GM18867 (cell line): ENCODE measurements at regions not wholly inside any gene's neighbourhood (a gene's known extent, or its start where the extent isn't known, plus 50 kb on each side); places are given as distances from the start of the nearest gene placed in this dataset.
"Not testable (repeated sequence)": the region's sequence is repeated elsewhere in the genome, so short reads cannot be mapped to it uniquely, and the experiment has no call there.

Experiments used
- ATAC-seq: cut with Tn5 transposase; IDR thresholded peaks from one replicate; pipeline ENCODE4 v1.9.1; 2021; ENCODE audit warnings: mild to moderate bottlenecking, moderate library complexity; ENCODE audit not compliant: unreplicated experiment

- no peak for ATAC-seq
Measured at GRCh38 chr11:91528965-91529364, 695.7 kb upstream of the FAT3 start.

DNA sequence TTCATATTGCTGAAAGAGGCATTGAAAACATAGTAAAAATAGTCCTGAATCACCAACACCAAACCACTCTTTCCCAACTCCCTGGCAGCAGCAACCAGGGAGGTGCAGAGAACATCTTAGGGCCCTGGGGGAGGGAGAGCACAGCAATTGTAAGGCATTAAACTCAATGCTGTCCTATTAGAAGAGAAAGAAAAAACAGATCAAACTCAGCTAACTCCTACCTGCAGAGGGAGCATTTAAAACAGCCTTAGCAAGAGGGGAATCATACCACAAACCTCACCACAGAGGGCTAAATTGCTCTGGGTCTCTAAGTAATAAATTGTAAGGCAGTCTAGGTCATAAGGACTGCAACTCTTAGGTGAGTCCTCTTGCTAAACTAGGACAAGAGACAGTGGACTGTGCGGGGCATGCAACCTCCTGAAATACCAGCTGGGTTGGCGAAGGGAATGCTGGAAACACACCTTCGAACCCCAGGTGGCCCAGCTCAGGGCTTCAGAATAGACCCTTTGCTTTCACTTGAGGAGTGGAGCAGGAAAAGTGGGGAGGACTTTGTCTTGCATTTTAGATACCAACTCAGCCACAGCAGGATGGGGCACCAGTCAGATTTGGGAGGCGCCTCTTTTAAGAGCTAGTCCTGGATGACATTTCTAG, 697.1 kb upstream of the FAT3 start:
- no peak for ATAC-seq

- no peak for ATAC-seq
Measured at GRCh38 chr11:91513734-91514133, 710.9 kb upstream of the FAT3 start.

DNA sequence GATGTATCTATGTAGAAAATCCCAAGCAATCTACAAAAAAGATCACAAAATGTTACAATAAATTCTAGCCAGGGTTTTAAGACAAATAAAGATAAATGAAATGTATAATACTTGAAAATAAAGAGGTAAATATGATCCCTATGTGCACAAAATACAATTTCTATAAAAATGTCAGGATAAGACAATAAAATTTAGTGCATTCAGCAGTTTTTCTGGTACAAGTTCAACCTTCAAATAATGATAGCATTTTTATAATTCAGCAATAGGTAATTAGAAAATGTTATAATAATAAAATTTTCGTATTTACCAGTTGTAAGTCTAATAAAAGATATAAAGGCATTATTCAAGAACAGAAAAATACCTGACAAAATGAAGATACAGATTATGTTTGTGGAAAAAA, 726.8 kb upstream of the FAT3 start:
- no peak for ATAC-seq

DNA sequence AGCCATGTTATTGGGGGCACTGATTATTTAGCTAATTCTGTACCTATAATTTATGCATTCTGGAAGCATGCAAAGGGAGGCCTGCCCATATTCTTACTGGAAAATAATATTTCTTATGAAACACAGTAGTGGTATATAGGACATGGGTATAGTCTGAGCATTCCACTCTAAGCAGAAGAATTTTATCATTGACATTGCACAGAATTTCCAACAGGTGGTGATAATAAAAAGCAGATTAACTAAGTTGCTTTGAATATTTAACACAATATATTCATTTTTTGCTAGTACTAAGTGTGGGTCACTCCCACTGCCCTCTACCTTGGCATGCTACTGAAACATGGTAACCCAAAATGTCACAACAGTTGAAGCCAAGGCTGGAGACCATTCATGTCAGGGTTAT, 728.8 kb upstream of the FAT3 start:
- ATAC-seq, result no peak

GRCh38 chr11:91489989-91490388, 734.6 kb upstream of the FAT3 start:
- ATAC-seq, result no peak

GRCh38 chr11:91483956-91484355, 740.7 kb upstream of the FAT3 start:
- ATAC-seq, result not testable (repeated sequence)

DNA sequence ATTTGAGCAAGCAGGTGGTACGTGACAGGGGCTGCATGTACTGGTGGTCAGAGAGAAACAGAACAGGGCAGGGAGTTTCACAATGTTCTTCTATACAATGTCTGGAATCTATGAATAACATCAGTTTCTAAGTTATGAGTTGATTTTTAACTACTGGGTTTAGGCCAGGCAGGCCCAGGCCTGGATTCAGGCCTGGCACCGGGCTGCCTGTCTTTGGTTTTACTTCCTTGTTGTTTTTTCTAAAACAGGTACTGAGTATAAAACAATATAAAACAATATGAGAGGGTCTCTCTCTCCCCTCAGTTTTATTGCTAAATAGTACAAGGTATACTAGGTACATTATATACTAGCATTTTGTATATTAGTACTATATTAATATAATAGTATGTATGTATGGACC, 742.7 kb upstream of the FAT3 start:
- not testable (repeated sequence) for ATAC-seq

DNA sequence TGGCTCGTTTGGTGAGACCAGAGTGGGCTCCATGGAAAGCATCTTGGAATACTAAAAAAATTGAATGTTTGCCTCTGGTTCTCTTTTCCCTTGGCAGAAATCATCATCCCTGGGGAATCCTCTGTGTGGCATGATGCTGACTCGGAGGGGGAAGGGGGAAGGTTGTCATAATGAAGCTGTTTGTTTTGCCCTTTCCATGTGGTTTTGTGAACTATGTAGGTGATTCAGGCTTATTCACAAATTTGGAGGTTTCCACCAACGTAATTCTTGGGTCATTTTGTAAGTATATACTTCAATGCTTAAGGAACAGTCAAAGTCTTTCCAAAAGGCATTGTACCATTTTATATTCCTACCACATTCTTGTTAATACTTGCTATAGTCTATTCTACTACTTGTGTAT, 754.0 kb upstream of the FAT3 start:
- ATAC-seq, result no peak

- no peak for ATAC-seq
Measured at GRCh38 chr11:91459840-91460239, 764.8 kb upstream of the FAT3 start.

- no peak for ATAC-seq
Measured at GRCh38 chr11:91446267-91446666, 778.4 kb upstream of the FAT3 start.

DNA sequence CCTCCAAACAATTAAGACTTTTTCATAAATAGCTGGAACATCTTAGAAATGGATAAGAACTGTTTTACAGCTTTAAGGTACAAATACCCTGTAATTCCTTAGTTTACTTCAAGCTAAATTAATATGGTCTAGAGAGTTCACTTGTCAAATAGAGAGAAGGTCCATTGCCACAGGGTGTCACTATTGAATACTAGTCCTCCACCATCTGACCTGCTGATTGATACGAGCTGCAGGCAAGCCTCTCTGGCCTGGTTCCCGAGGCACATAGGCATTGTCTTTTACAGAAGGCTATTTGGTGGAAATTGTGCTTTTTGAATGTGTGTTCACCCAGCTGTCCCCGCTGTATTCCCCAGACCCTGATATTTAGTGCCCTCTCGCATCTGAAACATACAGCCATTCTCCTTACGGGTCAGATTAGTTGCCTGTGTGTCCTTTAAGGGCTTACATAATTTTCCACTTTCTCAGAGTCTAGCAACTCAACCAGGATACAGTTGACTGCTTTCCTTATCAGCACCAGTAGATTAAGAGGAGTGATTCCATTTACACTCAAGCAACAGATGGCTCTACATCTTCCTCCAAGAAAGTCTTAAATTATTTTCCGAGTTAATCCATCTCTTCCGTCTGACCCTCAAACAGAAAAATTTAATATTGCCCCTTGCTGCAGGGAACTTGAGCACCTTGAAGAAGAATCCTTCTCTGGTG, 788.8 kb upstream of the FAT3 start:
- no peak for ATAC-seq

GRCh38 chr11:91433284-91434010, 791.2 kb upstream of the FAT3 start:
- ATAC-seq, result no peak

DNA sequence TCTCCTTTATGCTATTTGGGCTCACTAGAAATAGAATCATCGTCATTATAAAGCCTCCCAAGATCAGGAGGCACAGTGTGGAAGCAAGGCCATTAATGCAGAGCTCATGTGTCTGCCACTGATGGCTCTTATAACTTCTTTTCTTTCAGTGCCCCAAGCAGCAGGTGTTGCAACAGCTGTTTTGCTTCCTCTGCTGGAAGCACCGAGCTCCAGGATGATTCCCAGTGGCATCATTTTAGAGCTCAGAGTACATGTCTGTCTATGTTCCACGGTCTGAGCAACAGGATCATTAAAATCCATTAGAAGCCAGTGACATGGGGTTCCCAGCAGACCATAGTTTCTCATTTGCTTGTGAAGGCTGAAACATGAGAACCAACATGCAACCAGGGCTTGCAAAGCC, 803.0 kb upstream of the FAT3 start:
- no peak for ATAC-seq

- no peak for ATAC-seq
Measured at GRCh38 chr11:91407842-91408241, 816.8 kb upstream of the FAT3 start.

- no peak for ATAC-seq
Measured at GRCh38 chr11:91406009-91406408, 818.6 kb upstream of the FAT3 start.

- ATAC-seq, result no peak
Measured at GRCh38 chr11:91404344-91404743, 820.3 kb upstream of the FAT3 start.

- no peak for ATAC-seq
Measured at GRCh38 chr11:91397134-91397468, 827.5 kb upstream of the FAT3 start.

DNA sequence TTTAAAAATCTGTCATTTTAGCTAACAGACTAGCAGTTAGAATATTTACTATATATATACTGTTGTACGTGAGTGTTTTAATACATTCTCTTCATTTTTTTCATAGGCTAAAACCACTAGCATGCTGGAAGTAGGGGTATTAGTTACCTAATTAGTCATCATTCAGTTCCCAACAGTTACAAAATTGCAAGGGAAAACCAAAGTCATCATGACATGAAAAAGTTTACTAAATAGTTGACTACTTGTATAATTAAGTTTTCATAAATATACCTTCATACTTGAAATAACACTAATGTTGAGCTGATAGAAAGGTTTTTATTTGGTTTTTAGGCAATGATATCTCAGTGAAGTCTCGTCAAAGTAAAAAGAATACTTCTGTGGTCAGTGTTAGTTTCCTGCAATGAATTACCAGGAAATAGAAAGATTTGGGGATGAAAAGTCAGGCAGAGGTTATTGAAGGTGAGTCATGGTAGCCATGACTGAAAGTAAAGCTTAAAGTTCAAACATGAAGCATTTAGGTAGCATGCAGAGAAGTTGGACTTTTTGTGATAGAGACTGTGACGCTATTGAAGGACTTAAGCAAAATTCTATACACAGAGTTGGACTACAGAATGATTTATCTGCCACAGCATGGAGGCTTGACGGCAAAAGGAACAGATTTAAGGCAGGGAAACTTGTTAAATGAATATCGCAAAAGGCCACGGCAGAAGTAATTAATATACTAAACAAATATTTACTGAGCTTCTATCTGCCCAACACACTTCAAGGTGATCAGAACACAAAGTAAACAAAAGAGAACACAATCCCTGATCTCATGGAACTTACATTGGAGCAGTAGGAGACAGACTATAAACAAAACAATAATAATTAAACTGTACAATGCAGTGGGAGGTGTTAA, 828.1 kb upstream of the FAT3 start:
- no peak for ATAC-seq

DNA sequence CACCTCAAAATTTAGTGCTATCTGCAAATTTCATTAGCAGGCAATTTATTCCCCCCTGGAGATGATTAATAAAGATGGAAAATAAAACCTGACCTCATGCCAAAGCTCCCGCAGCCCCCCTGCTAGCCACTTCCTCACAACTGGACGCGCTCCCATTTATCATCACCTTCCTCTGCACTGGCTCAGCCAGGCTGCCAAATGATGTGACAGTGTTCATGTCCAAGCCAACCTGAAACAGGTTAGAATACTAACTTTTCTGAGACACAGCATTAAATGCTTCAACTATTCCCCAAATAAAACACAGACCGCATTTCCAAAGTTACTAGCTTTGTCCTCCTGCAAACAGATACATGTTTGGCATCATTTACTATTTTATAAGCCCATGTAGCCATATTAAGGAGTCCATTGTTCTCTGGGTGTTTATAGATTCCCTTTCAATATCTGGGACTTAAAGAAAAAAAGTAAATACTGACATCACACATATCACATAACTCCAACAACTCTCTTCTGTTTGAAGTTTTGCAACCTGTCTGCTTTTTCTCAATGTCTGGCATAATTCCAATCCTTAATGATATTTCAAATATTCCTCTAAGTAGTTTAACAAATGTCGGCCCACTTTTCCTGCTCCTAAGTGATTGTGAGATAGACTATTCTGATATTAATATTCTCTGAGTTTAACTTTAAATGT, 829.7 kb upstream of the FAT3 start:
- ATAC-seq, result no peak
